HFFc6 (cell line): ENCODE measurements at regions not wholly inside any gene's neighbourhood (a gene's known extent, or its start where the extent isn't known, plus 50 kb on each side); places are given as distances from the start of the nearest gene placed in this dataset.

Experiments used
- DNase-seq: peaks from one replicate; pipeline ENCODE4 v3.0.0-alpha.2; 2018
- H3K27ac Mint-ChIP-seq: 2 replicates; pipeline ENCODE4 v1.8.0; 2020; ENCODE audit warnings: mild to moderate bottlenecking, mixed read lengths
- H3K27me3 Mint-ChIP-seq: 2 replicates; pipeline ENCODE4 v1.8.0; 2021; ENCODE audit warnings: mild to moderate bottlenecking, moderate library complexity, mixed read lengths; ENCODE audit not compliant: insufficient read depth
- H3K36me3 Mint-ChIP-seq: 2 replicates; pipeline ENCODE4 v1.8.0; 2021; ENCODE audit warnings: low read depth, mixed read lengths
- H3K4me1 Mint-ChIP-seq: 2 replicates; pipeline ENCODE4 v1.8.0; 2020; ENCODE audit warnings: low read depth, mixed read lengths
- H3K4me3 Mint-ChIP-seq: 2 replicates; pipeline ENCODE4 v1.8.0; 2020; ENCODE audit warnings: mild to moderate bottlenecking, moderate library complexity, mixed read lengths
- H3K9me3 Mint-ChIP-seq: 2 replicates; pipeline ENCODE4 v1.8.0; 2020; ENCODE audit warnings: mild to moderate bottlenecking, mixed read lengths
- CTCF ChIP-seq: fragments of 200-600 bp; sonication (generic); IDR thresholded peaks from 2 replicates; pipeline ENCODE4 v1.5.0; 2021; ENCODE audit warnings: antibody characterized with exemption, mild to moderate bottlenecking

DNA sequence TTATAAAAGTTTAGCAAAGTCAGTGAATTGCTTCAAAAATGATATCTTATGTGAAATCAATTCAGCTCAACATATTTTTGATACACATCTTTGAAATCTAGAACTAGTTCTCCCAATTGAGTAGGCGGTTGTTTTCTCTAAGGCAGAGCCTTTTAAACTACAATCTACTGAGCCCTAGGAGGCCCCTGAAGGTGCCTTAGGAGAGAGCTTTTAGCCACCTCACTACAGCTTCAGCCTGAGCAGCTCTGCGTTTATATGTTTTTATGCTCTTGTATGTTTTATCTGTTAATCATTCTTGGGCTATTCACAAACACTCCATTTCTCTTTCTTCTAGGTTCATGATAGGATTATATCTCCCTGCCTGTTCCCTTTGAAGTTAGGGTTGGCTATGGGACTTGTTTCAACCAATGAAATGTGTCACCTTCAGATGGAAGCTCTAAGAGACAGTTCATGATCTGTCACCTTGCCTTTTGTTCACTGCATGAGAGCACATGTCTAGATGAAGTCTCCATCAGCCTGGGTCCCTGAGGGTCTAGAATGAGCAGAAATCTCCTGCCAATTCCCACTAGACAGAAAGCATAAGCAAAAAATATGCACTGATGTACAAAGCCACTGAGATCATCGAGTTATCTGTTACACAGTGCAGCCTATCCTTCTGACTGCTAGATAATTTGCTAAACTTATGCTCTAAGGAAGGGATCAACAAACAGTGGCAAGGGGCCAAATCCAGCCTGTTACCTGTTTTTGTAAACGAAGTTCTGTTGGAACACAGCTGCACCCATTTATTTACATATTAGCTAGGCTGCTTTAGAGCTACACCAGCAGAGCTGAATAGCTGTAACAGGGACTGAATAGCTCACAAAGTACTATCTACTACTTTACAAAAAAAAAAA lies 128.5 kb upstream of the CDK1 start:
- no peak for TF ChIP-seq CTCF
- peaks cover 4% of the 10 kb centered on the region for H3K4me1 Mint-ChIP-seq
- no peak overlapping the region for H3K27ac Mint-ChIP-seq
- no peak for DNase-seq
- no peaks in the 10 kb centered on the region for H3K36me3 Mint-ChIP-seq
- no peaks in the 10 kb centered on the region for H3K9me3 Mint-ChIP-seq
- H3K4me3 Mint-ChIP-seq, result no peak overlapping the region
- H3K27me3 Mint-ChIP-seq, result peaks cover 1% of the 10 kb centered on the region; the same call in 1 of the 2 replicates

DNA sequence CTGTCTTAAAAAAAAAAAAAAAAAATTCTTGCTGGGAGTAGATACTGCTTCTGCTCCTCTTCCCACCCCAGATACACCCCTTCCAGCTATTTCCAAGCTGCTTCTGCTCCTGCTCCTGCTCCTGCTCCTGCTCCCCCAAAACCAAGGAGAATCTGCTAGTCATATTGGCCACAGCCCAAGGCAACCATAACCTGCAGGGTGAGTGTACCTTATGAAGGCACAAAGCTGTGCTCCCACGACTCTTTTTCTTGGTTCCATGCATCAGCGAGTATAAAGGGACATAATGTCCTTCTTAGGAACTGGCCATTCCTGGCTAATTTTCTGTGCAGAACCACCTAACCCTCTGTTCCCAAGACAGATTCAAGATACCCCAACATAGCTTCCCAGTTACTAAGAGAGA lies 129.5 kb upstream of the CDK1 start:
- Mint-ChIP-seq H3K9me3 (no peaks in the 10 kb centered on the region), H3K4me3 (no peak overlapping the region), H3K27me3 (peaks cover 1% of the 10 kb centered on the region; the same call in 1 of the 2 replicates), H3K36me3 (no peaks in the 10 kb centered on the region), H3K27ac (no peak overlapping the region), H3K4me1 (peaks cover 11% of the 10 kb centered on the region)
- no peak for TF ChIP-seq CTCF
- DNase-seq, result no peak

DNA sequence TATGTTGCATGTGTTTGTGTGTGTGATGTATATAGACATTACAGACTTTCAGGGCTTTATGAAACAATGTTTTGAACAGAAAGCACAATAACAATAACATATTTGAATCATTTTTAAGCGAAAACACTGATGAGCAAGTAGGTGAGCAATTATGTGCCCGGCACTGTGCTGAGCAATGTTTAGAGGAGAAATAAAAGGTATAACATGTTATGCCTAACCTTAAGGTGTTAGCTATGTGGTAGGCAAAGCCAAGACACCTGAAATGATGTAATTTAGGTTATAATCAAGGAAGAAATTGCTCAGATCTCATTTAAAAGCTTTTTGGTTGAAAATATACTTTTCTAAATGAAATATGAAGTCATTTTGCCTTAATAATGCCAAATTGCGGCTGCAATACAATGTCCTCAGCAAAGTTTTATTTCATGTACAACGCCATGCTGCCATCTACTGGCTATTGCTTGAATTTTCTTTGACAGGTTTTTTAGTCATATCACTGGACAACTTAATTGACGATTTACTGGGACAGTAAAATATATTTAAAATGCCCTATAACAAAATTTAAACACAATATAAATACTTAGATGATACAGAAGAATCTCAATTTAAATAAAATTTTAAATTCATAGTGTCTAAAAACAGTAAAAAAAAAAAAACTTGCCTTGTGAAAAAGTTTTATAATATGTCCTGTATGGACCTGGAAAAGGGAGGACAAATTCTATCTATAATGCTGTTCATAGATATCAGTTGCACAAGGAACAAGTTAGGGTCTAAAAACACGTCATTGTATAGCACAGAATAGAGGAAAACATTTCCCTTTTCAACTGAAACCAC lies 131.1 kb upstream of the CDK1 start:
- Mint-ChIP-seq H3K4me3 (no peak overlapping the region), H3K9me3 (no peaks in the 10 kb centered on the region), H3K4me1 (peaks cover 15% of the 10 kb centered on the region), H3K27me3 (no peaks in the 10 kb centered on the region), H3K36me3 (no peaks in the 10 kb centered on the region), H3K27ac (no peak overlapping the region)
- peak; percentile 91 for TF ChIP-seq CTCF
- DNase-seq, result peak; percentile 39

GRCh38 chr10:60645980-60646379 lies 132.3 kb upstream of the CDK1 start:
- no peaks in the 10 kb centered on the region for H3K36me3 Mint-ChIP-seq

More at GRCh38 chr10:60645980-60646379, 132.3 kb upstream of the CDK1 start:
- DNase-seq, result no peak
- Mint-ChIP-seq H3K9me3 (no peaks in the 10 kb centered on the region), H3K4me3 (no peak overlapping the region), H3K4me1 (peaks cover 15% of the 10 kb centered on the region), H3K27me3 (no peaks in the 10 kb centered on the region), H3K27ac (no peak overlapping the region)
- no peak for TF ChIP-seq CTCF
